ENCODE measurements at regions not wholly inside any gene's neighbourhood (a gene's known extent, or its start where the extent isn't known, plus 50 kb on each side); places are given as distances from the start of the nearest gene placed in this dataset.
"Not testable (repeated sequence)": the region's sequence is repeated elsewhere in the genome, so short reads cannot be mapped to it uniquely, and the experiment has no call there.

- no peak overlapping the region for H3K9ac ChIP-seq (ENCODE audit: low read length)
- no peaks in the 10 kb centered on the region for H3K4me1 ChIP-seq (ENCODE audit: control insufficient read depth, insufficient read depth, low read length)
- no peaks in the 10 kb centered on the region for H3K9me3 ChIP-seq (ENCODE audit: control insufficient read depth, low read length)
- H3K27me3 ChIP-seq (ENCODE audit: control insufficient read depth, insufficient read depth, low read length), result no peaks in the 10 kb centered on the region
- H3K4me3 ChIP-seq (ENCODE audit: low read length), result no peak overlapping the region
- no peaks in the 10 kb centered on the region for H3K36me3 ChIP-seq (ENCODE audit: control insufficient read depth, insufficient read depth, low read length)
Measured at GRCh38 chr14:105913221-105913620, 386.8 kb downstream of the TMEM121 start.

GRCh38 chr14:105913861-105914260 is 387.5 kb downstream of the TMEM121 start:
- no peaks in the 10 kb centered on the region for H3K27me3 ChIP-seq (ENCODE audit: control insufficient read depth, insufficient read depth, low read length)
- no peaks in the 10 kb centered on the region for H3K4me1 ChIP-seq (ENCODE audit: control insufficient read depth, insufficient read depth, low read length)
- no peaks in the 10 kb centered on the region for H3K9me3 ChIP-seq (ENCODE audit: control insufficient read depth, low read length)
- no peak overlapping the region for H3K9ac ChIP-seq (ENCODE audit: low read length)
- H3K36me3 ChIP-seq (ENCODE audit: control insufficient read depth, insufficient read depth, low read length), result no peaks in the 10 kb centered on the region
- H3K4me3 ChIP-seq (ENCODE audit: low read length), result no peak overlapping the region

GRCh38 chr14:105914281-105914680 is 387.9 kb downstream of the TMEM121 start:
- H3K4me1 ChIP-seq (ENCODE audit: control insufficient read depth, insufficient read depth, low read length); H3K9ac ChIP-seq (ENCODE audit: low read length); H3K9me3 ChIP-seq (ENCODE audit: control insufficient read depth, low read length); H3K4me3 ChIP-seq (ENCODE audit: low read length); H3K27me3 ChIP-seq (ENCODE audit: control insufficient read depth, insufficient read depth, low read length); H3K36me3 ChIP-seq (ENCODE audit: control insufficient read depth, insufficient read depth, low read length): not testable (repeated sequence)

- Histone ChIP-seq H3K4me3 (ENCODE audit: low read length) (no peak overlapping the region), H3K9me3 (ENCODE audit: control insufficient read depth, low read length) (no peaks in the 10 kb centered on the region), H3K9ac (ENCODE audit: low read length) (no peak overlapping the region), H3K36me3 (ENCODE audit: control insufficient read depth, insufficient read depth, low read length) (no peaks in the 10 kb centered on the region), H3K4me1 (ENCODE audit: control insufficient read depth, insufficient read depth, low read length) (no peaks in the 10 kb centered on the region), H3K27me3 (ENCODE audit: control insufficient read depth, insufficient read depth, low read length) (no peaks in the 10 kb centered on the region)
Measured at GRCh38 chr14:105914738-105915385, 388.5 kb downstream of the TMEM121 start.

- not testable (repeated sequence) for H3K4me1 ChIP-seq (ENCODE audit: control insufficient read depth, insufficient read depth, low read length); H3K9me3 ChIP-seq (ENCODE audit: control insufficient read depth, low read length); H3K4me3 ChIP-seq (ENCODE audit: low read length); H3K36me3 ChIP-seq (ENCODE audit: control insufficient read depth, insufficient read depth, low read length); H3K27me3 ChIP-seq (ENCODE audit: control insufficient read depth, insufficient read depth, low read length); H3K9ac ChIP-seq (ENCODE audit: low read length)
Measured at GRCh38 chr14:105915546-105915945, 389.2 kb downstream of the TMEM121 start.

- H3K4me1 ChIP-seq (ENCODE audit: control insufficient read depth, insufficient read depth, low read length); H3K9me3 ChIP-seq (ENCODE audit: control insufficient read depth, low read length); H3K9ac ChIP-seq (ENCODE audit: low read length); H3K27me3 ChIP-seq (ENCODE audit: control insufficient read depth, insufficient read depth, low read length); H3K4me3 ChIP-seq (ENCODE audit: low read length); H3K36me3 ChIP-seq (ENCODE audit: control insufficient read depth, insufficient read depth, low read length): not testable (repeated sequence)
Measured at GRCh38 chr14:105917136-105917932, 391.0 kb downstream of the TMEM121 start.

GRCh38 chr14:105917933-105918436 is 391.6 kb downstream of the TMEM121 start:
- H3K27me3 ChIP-seq (ENCODE audit: control insufficient read depth, insufficient read depth, low read length), result no peaks in the 10 kb centered on the region
- H3K36me3 ChIP-seq (ENCODE audit: control insufficient read depth, insufficient read depth, low read length), result no peaks in the 10 kb centered on the region
- H3K9me3 ChIP-seq (ENCODE audit: control insufficient read depth, low read length), result no peaks in the 10 kb centered on the region
- H3K4me1 ChIP-seq (ENCODE audit: control insufficient read depth, insufficient read depth, low read length), result no peaks in the 10 kb centered on the region
- H3K4me3 ChIP-seq (ENCODE audit: low read length), result no peak overlapping the region
- no peak overlapping the region for H3K9ac ChIP-seq (ENCODE audit: low read length)

- Histone ChIP-seq H3K9me3 (ENCODE audit: control insufficient read depth, low read length) (no peaks in the 10 kb centered on the region), H3K4me1 (ENCODE audit: control insufficient read depth, insufficient read depth, low read length) (no peaks in the 10 kb centered on the region), H3K4me3 (ENCODE audit: low read length) (no peak overlapping the region), H3K36me3 (ENCODE audit: control insufficient read depth, insufficient read depth, low read length) (no peaks in the 10 kb centered on the region), H3K9ac (ENCODE audit: low read length) (no peak overlapping the region), H3K27me3 (ENCODE audit: control insufficient read depth, insufficient read depth, low read length) (no peaks in the 10 kb centered on the region)
Measured at GRCh38 chr14:105918496-105919262, 392.3 kb downstream of the TMEM121 start.

- H3K36me3 ChIP-seq (ENCODE audit: control insufficient read depth, insufficient read depth, low read length), result no peaks in the 10 kb centered on the region
- no peak overlapping the region for H3K4me3 ChIP-seq (ENCODE audit: low read length)
- H3K4me1 ChIP-seq (ENCODE audit: control insufficient read depth, insufficient read depth, low read length), result no peaks in the 10 kb centered on the region
- no peaks in the 10 kb centered on the region for H3K9me3 ChIP-seq (ENCODE audit: control insufficient read depth, low read length)
- no peak overlapping the region for H3K9ac ChIP-seq (ENCODE audit: low read length)
- H3K27me3 ChIP-seq (ENCODE audit: control insufficient read depth, insufficient read depth, low read length), result no peaks in the 10 kb centered on the region
Measured at GRCh38 chr14:105919458-105920150, 393.2 kb downstream of the TMEM121 start.

- H3K9ac ChIP-seq (ENCODE audit: low read length); H3K36me3 ChIP-seq (ENCODE audit: control insufficient read depth, insufficient read depth, low read length); H3K27me3 ChIP-seq (ENCODE audit: control insufficient read depth, insufficient read depth, low read length); H3K9me3 ChIP-seq (ENCODE audit: control insufficient read depth, low read length); H3K4me1 ChIP-seq (ENCODE audit: control insufficient read depth, insufficient read depth, low read length); H3K4me3 ChIP-seq (ENCODE audit: low read length): not testable (repeated sequence)
Measured at GRCh38 chr14:105920151-105920700, 393.8 kb downstream of the TMEM121 start.

GRCh38 chr14:105920803-105921755 is 394.7 kb downstream of the TMEM121 start:
- H3K4me3 ChIP-seq (ENCODE audit: low read length); H3K36me3 ChIP-seq (ENCODE audit: control insufficient read depth, insufficient read depth, low read length); H3K27me3 ChIP-seq (ENCODE audit: control insufficient read depth, insufficient read depth, low read length); H3K4me1 ChIP-seq (ENCODE audit: control insufficient read depth, insufficient read depth, low read length); H3K9me3 ChIP-seq (ENCODE audit: control insufficient read depth, low read length); H3K9ac ChIP-seq (ENCODE audit: low read length): not testable (repeated sequence)
